K562 (cell line): ENCODE measurements at regions not wholly inside any gene's neighbourhood (a gene's known extent, or its start where the extent isn't known, plus 50 kb on each side); places are given as distances from the start of the nearest gene placed in this dataset.
A peak's percentile ranks its signal among the peaks of the same experiment; 100 is the strongest.

Experiments used
- MAFK ChIP-seq: IDR thresholded peaks from 2 replicates; pipeline ENCODE4 v1.6.1; 2011; ENCODE audit warnings: low read length, improper control_type of control experiment
- OTX1 ChIP-seq: fragments of 450-650 bp; formaldehyde crosslinking; IDR thresholded peaks from 2 replicates; pipeline ENCODE4 v1.4.0; 2022; ENCODE audit warnings: mild to moderate bottlenecking
- POLR2AphosphoS2 ChIP-seq: IDR thresholded peaks from 2 replicates; pipeline ENCODE4 v1.6.1; 2012; ENCODE audit warnings: low read length, improper control_type of control experiment
- TF ChIP-seq, protein P1 (sequence below), 2 experiments: fragments of 450-650 bp; formaldehyde crosslinking in 1 of 2; IDR thresholded peaks; 2 replicates each; pipeline versions ENCODE4 v1.4.0 to v1.6.1; 2014 to 2020; ENCODE audit warnings: mild to moderate bottlenecking in 2 of 2, borderline replicate concordance in 1 of 2, low read depth in 1 of 2

DNA sequence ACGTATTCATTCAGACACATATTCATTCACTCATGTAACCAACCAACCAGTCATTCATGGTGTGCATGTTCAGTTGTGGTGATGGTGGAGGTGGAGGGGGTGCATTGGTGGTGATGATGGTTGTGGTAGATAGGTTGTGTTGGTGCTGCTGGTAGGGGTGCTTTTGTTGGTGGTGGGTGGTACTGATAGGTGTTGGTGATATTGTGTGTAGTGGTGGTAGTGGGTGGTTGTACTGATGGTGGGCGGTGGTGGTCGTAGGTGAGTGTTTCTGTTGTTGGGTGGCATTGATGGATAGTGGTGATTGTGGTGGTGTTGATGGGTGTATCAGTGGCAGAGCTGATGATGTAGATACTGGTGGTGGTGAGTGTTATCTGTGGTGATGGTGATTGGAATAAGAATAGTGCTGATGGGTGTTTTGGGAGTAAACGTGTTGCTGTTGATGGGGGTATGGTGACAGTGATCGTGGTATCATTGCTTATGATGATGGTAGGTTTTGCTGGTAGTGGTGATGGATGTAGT is 59.8 kb upstream of the SHB start (continued):
- TF ChIP-seq, protein P1, sequence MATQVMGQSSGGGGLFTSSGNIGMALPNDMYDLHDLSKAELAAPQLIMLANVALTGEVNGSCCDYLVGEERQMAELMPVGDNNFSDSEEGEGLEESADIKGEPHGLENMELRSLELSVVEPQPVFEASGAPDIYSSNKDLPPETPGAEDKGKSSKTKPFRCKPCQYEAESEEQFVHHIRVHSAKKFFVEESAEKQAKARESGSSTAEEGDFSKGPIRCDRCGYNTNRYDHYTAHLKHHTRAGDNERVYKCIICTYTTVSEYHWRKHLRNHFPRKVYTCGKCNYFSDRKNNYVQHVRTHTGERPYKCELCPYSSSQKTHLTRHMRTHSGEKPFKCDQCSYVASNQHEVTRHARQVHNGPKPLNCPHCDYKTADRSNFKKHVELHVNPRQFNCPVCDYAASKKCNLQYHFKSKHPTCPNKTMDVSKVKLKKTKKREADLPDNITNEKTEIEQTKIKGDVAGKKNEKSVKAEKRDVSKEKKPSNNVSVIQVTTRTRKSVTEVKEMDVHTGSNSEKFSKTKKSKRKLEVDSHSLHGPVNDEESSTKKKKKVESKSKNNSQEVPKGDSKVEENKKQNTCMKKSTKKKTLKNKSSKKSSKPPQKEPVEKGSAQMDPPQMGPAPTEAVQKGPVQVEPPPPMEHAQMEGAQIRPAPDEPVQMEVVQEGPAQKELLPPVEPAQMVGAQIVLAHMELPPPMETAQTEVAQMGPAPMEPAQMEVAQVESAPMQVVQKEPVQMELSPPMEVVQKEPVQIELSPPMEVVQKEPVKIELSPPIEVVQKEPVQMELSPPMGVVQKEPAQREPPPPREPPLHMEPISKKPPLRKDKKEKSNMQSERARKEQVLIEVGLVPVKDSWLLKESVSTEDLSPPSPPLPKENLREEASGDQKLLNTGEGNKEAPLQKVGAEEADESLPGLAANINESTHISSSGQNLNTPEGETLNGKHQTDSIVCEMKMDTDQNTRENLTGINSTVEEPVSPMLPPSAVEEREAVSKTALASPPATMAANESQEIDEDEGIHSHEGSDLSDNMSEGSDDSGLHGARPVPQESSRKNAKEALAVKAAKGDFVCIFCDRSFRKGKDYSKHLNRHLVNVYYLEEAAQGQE (IDR thresholded peaks at IDR 0.05; ENCODE audit: borderline replicate concordance), result no peak
- TF ChIP-seq, protein P1 (CRISPR knock-in tag; IDR thresholded peaks at IDR 0.05; ENCODE audit: low read depth), result no peak
- peak; percentile 47; the same call in 1 of the 2 replicates for TF ChIP-seq OTX1
- no peak for TF ChIP-seq MAFK
- TF ChIP-seq POLR2AphosphoS2, result no peak
